OCI-LY3 (cell line): ENCODE measurements at regions not wholly inside any gene's neighbourhood (a gene's known extent, or its start where the extent isn't known, plus 50 kb on each side); places are given as distances from the start of the nearest gene placed in this dataset.
"Not testable (repeated sequence)": the region's sequence is repeated elsewhere in the genome, so short reads cannot be mapped to it uniquely, and the experiment has no call there.

Source experiments
- H2AFZ ChIP-seq: fragments of 200-600, 300-600 bp; shearing (Covaris generic); 2 replicates; pipeline ENCODE4 v1.6.0; 2014; ENCODE audit warnings: antibody characterized with exemption, low read depth, low read length
- H3K27ac ChIP-seq: fragments of 200-600, 300-600 bp; sonication (generic); 2 replicates; pipeline ENCODE4 v1.5.1; 2014; ENCODE audit warnings: mild to moderate bottlenecking, low read length, moderate library complexity, mixed read lengths
- H3K27me3 ChIP-seq: fragments of 200-600, 300-600 bp; sonication (generic); 2 replicates; pipeline ENCODE4 v1.6.1; 2014; ENCODE audit warnings: low read depth, low read length, mixed read lengths
- H3K36me3 ChIP-seq: fragments of 200-600, 300-600 bp; sonication (generic); replicated peaks from 2 replicates; pipeline ENCODE3; 2014; ENCODE audit warnings: low read depth, low read length, mixed read lengths
- H3K4me1 ChIP-seq: fragments of 300-600, 200-600 bp; sonication (generic); 2 replicates; pipeline ENCODE4 v1.6.1; 2014; ENCODE audit warnings: low read length, mixed read lengths
- H3K4me2 ChIP-seq: fragments of 200-600, 300-600 bp; sonication (generic); 2 replicates; pipeline ENCODE4 v1.6.1; 2014; ENCODE audit warnings: low read length, mixed read lengths
- H3K4me3 ChIP-seq: fragments of 300-600, 200-600 bp; sonication (generic); 2 replicates; pipeline ENCODE4 v1.5.1; 2014; ENCODE audit warnings: antibody characterized with exemption, mild to moderate bottlenecking, low read length, moderate library complexity
- H3K79me2 ChIP-seq: fragments of 300-600, 200-600 bp; shearing (Covaris generic); 2 replicates; pipeline ENCODE4 v1.6.1; 2014; ENCODE audit warnings: mild to moderate bottlenecking, low read length, mixed read lengths
- H3K9ac ChIP-seq: fragments of 300-600, 200-600 bp; shearing (Covaris generic); 2 replicates; pipeline ENCODE4 v1.6.0; 2014; ENCODE audit warnings: mild to moderate bottlenecking, low read length, moderate library complexity
- H3K9me3 ChIP-seq: fragments of 200-600, 300-600 bp; shearing (Covaris generic); 2 replicates; pipeline ENCODE4 v1.6.1; 2014; ENCODE audit warnings: low read length, mixed read lengths; ENCODE audit not compliant: insufficient read depth
- H4K20me1 ChIP-seq: fragments of 200-600, 300-600 bp; sonication (generic); 2 replicates; pipeline ENCODE4 v1.6.1; 2016; ENCODE audit warnings: low read length, mixed read lengths; ENCODE audit not compliant: insufficient read depth
- CTCF ChIP-seq: fragments of 200-600, 300-600 bp; sonication (generic); IDR thresholded peaks from 2 replicates; pipeline ENCODE4 v1.5.1; 2014; ENCODE audit warnings: antibody characterized with exemption, low read length, low read depth
- EZH2phosphoT487 ChIP-seq: fragments of 200-600 bp; shearing (Covaris generic); IDR thresholded peaks from 2 replicates; pipeline ENCODE4 v1.6.1; 2018; ENCODE audit warnings: antibody characterized with exemption, mixed run types, low read depth

DNA sequence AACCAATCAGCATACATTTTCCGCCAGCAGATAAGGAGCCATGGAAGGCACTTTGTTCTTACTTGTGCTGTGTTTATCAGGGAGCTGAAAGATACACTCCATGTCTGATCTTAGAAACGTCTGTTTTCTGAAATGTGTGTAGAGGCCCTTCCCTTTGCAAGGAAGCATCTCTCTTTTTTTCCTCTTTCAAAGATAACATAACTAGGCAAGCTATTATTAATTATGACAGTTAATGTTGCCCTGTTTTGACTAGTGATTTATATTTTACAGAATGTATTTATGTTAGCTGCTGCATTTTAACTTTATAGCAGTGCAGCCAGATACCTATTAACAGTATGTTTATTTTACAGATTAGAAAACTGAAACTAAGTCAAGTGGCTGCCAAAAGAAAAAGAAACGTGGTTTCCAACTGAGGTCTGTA, 683.2 kb upstream of the IGFBP3 start:
- H4K20me1 ChIP-seq, result no peaks in the 10 kb centered on the region
- H3K79me2 ChIP-seq, result no peaks in the 10 kb centered on the region
- no peak for TF ChIP-seq EZH2phosphoT487
- no peak for TF ChIP-seq CTCF
- no peak overlapping the region for H3K27ac ChIP-seq
- H3K4me1 ChIP-seq, result no peaks in the 10 kb centered on the region
- no peak overlapping the region for H3K4me2 ChIP-seq
- H3K4me3 ChIP-seq, result no peak overlapping the region
- no peak overlapping the region for H3K9ac ChIP-seq
- H3K36me3 ChIP-seq, result no peaks in the 10 kb centered on the region
- no peaks in the 10 kb centered on the region for H3K9me3 ChIP-seq
- H2AFZ ChIP-seq, result no peak overlapping the region
- H3K27me3 ChIP-seq, result no peaks in the 10 kb centered on the region

DNA sequence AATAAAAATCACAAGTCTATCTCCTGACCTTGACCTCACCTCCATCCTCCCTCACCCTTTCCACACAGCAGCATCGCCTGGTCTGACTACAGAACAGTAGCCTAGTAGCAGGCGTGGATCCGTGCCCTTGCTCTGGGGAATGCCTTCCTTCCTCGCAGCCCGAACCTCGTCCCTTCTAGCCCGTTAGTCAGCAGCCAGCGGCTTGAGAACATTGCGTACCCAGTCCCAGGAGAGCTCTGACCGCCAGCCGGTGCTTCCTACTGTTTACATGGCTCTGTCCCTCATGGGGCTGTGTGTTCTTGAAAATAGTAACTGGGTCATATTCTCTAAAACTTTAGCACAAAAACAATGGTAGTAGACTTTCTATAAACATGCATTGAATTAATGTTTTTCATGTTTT, 682.7 kb upstream of the IGFBP3 start:
- no peaks in the 10 kb centered on the region for H3K4me1 ChIP-seq
- H3K9me3 ChIP-seq, result no peaks in the 10 kb centered on the region
- no peak overlapping the region for H2AFZ ChIP-seq
- no peak overlapping the region for H3K4me2 ChIP-seq
- H3K36me3 ChIP-seq, result no peaks in the 10 kb centered on the region
- H3K79me2 ChIP-seq, result no peaks in the 10 kb centered on the region
- TF ChIP-seq EZH2phosphoT487 (no peak), CTCF (no peak)
- H4K20me1 ChIP-seq, result no peaks in the 10 kb centered on the region
- H3K4me3 ChIP-seq, result no peak overlapping the region
- H3K27ac ChIP-seq, result no peak overlapping the region
- H3K27me3 ChIP-seq, result no peaks in the 10 kb centered on the region
- H3K9ac ChIP-seq, result no peak overlapping the region

- Histone ChIP-seq H2AFZ (no peak overlapping the region), H3K36me3 (no peaks in the 10 kb centered on the region), H3K79me2 (no peaks in the 10 kb centered on the region), H3K4me3 (no peak overlapping the region), H3K9me3 (no peaks in the 10 kb centered on the region), H4K20me1 (no peaks in the 10 kb centered on the region), H3K4me2 (no peak overlapping the region), H3K4me1 (no peaks in the 10 kb centered on the region), H3K9ac (no peak overlapping the region), H3K27me3 (no peaks in the 10 kb centered on the region), H3K27ac (no peak overlapping the region)
- TF ChIP-seq EZH2phosphoT487 (no peak), CTCF (no peak)
These were observed 682.3 kb upstream of the IGFBP3 start for GRCh38 chr7:46603296-46603752.

GRCh38 chr7:46600340-46600739, 679.3 kb upstream of the IGFBP3 start:
- H3K9ac ChIP-seq, result no peak overlapping the region
- no peaks in the 10 kb centered on the region for H3K4me1 ChIP-seq

GRCh38 chr7:46594831-46595230, 673.8 kb upstream of the IGFBP3 start:
- not testable (repeated sequence) for H3K4me1 ChIP-seq, H2AFZ ChIP-seq, H3K9ac ChIP-seq, H3K27me3 ChIP-seq, H3K36me3 ChIP-seq, H4K20me1 ChIP-seq, H3K79me2 ChIP-seq, H3K4me2 ChIP-seq, H3K4me3 ChIP-seq, H3K27ac ChIP-seq, H3K9me3 ChIP-seq

More at GRCh38 chr7:46600340-46600739, 679.3 kb upstream of the IGFBP3 start:
- Histone ChIP-seq H2AFZ (no peak overlapping the region), H3K4me2 (no peak overlapping the region), H3K36me3 (no peaks in the 10 kb centered on the region), H3K4me3 (no peak overlapping the region), H3K9me3 (no peaks in the 10 kb centered on the region), H3K27ac (no peak overlapping the region), H3K27me3 (no peaks in the 10 kb centered on the region), H4K20me1 (no peaks in the 10 kb centered on the region), H3K79me2 (no peaks in the 10 kb centered on the region)
- TF ChIP-seq CTCF (no peak), EZH2phosphoT487 (no peak)

DNA sequence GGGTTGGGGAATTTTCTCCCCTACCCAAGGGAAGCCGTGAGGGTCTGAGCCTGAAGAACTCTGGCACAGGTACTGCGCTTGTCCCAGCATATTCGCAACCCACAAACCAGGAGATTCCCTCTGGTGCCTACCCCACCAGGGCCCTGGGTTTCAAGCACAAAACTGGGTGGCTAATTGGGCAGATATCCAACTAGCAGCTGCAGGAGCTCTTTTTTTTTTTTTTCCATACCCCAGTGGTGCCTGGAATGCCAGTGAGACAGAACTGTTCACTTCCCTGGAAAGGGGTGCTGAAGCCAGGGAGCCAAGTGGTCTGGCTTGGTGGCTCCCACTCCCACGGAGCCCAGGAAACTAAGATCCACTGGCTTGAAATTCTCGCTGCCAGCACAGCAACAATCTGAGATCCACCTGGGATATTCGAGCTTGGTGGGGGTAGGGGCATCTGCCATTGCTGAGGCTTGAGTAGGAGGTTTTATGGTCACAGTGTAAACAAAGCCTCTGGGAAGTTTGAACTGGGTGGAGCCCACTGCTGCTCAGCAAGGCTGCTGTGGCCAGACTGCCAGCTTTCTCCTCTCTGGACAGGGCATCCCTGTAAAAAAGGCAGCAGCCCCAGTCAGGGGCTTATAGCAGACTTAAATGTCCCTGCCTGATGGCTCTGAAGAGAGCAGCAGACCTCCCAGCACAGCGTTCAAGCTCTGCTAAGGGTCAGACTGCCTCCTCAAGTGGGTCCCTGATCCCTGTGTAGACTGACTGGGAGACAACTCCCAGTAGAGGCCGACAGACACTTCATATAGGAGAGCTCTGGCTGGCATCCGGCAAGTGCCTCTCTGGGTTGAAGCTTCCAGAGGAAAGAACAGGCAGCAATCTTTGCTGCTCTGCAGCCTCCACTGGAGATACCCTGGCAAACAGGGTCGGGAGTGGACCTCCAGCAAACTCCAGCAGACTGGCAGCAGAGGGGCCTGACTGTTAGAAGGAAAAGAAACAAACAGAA, 670.1 kb upstream of the IGFBP3 start:
- H3K27ac ChIP-seq, H3K4me2 ChIP-seq, H3K9ac ChIP-seq, H4K20me1 ChIP-seq, H3K79me2 ChIP-seq, H3K27me3 ChIP-seq, H2AFZ ChIP-seq, H3K36me3 ChIP-seq, H3K9me3 ChIP-seq, H3K4me1 ChIP-seq, H3K4me3 ChIP-seq: not testable (repeated sequence)
